KMS-11 (cell line): ENCODE measurements at regions not wholly inside any gene's neighbourhood (a gene's known extent, or its start where the extent isn't known, plus 50 kb on each side); places are given as distances from the start of the nearest gene placed in this dataset.

Experiments used
- H2AFZ ChIP-seq: fragments of 200-600 bp; sonication (generic); 2 replicates; pipeline ENCODE4 v1.6.1; 2016; ENCODE audit warnings: antibody characterized with exemption, mixed run types, low read depth
- H3K27ac ChIP-seq: fragments of 200-600 bp; sonication (generic); 2 replicates; pipeline ENCODE4 v1.6.1; 2016; ENCODE audit warnings: mild to moderate bottlenecking, mixed run types
- H3K27me3 ChIP-seq: fragments of 200-600 bp; sonication (generic); 2 replicates; pipeline ENCODE4 v1.6.1; 2017; ENCODE audit warnings: mild to moderate bottlenecking, low read depth, mixed run types, moderate library complexity; ENCODE audit not compliant: insufficient read depth
- H3K36me3 ChIP-seq: fragments of 200-600 bp; sonication (generic); 2 replicates; pipeline ENCODE4 v1.6.1; 2017; ENCODE audit warnings: mild to moderate bottlenecking, mixed run types; ENCODE audit not compliant: insufficient read depth
- H3K4me1 ChIP-seq: fragments of 200-600 bp; sonication (generic); 2 replicates; pipeline ENCODE4 v1.6.1; 2016; ENCODE audit warnings: mild to moderate bottlenecking, low read depth, mixed run types; ENCODE audit not compliant: poor library complexity, severe bottlenecking
- H3K4me2 ChIP-seq: fragments of 200-600 bp; sonication (generic); 2 replicates; pipeline ENCODE4 v1.7.0; 2016; ENCODE audit warnings: mild to moderate bottlenecking, mixed run types
- H3K4me3 ChIP-seq: fragments of 200-600 bp; sonication (generic); IDR thresholded peaks from 2 replicates; pipeline ENCODE4 v1.6.1; 2017; ENCODE audit warnings: low read depth, low read length, mixed read lengths; ENCODE audit not compliant: insufficient read depth
- H3K79me2 ChIP-seq: fragments of 200-600 bp; sonication (generic); 2 replicates; pipeline ENCODE4 v1.6.1; 2016; ENCODE audit warnings: low read depth, mixed run types; ENCODE audit not compliant: insufficient read depth
- H3K9ac ChIP-seq: fragments of 200-600 bp; sonication (generic); 2 replicates; pipeline ENCODE4 v1.6.1; 2016; ENCODE audit warnings: mild to moderate bottlenecking, mixed run types
- H4K20me1 ChIP-seq: fragments of 200-600 bp; sonication (generic); 2 replicates; pipeline ENCODE4 v1.6.1; 2016; ENCODE audit warnings: mild to moderate bottlenecking, mixed run types; ENCODE audit not compliant: insufficient read depth
- CTCF ChIP-seq: fragments of 200-600 bp; sonication (generic); conservative IDR thresholded peaks from 2 replicates; pipeline ENCODE4 v1.6.1; 2017; ENCODE audit warnings: low read depth, mild to moderate bottlenecking, antibody characterized with exemption, low read length, moderate library complexity, mixed read lengths

- Histone ChIP-seq H3K36me3 (no peaks in the 10 kb centered on the region), H4K20me1 (no peaks in the 10 kb centered on the region), H3K79me2 (no peaks in the 10 kb centered on the region), H2AFZ (no peak overlapping the region), H3K27ac (no peak overlapping the region), H3K4me3 (no peak overlapping the region), H3K4me1 (no peaks in the 10 kb centered on the region), H3K27me3 (no peaks in the 10 kb centered on the region), H3K9ac (no peak overlapping the region), H3K4me2 (no peak overlapping the region)
- TF ChIP-seq CTCF: no peak
These were observed 522.9 kb upstream of the ARID1B start for GRCh38 chr6:156254240-156254639.

GRCh38 chr6:156250593-156250992, 526.6 kb upstream of the ARID1B start:
- no peaks in the 10 kb centered on the region for H3K27me3 ChIP-seq
- H3K27ac ChIP-seq: no peak overlapping the region
- no peak overlapping the region for H3K4me2 ChIP-seq
- no peak overlapping the region for H2AFZ ChIP-seq
- no peaks in the 10 kb centered on the region for H3K79me2 ChIP-seq
- no peak for TF ChIP-seq CTCF
- no peaks in the 10 kb centered on the region for H3K4me1 ChIP-seq
- H3K4me3 ChIP-seq: no peak overlapping the region
- H3K36me3 ChIP-seq: no peaks in the 10 kb centered on the region
- H4K20me1 ChIP-seq: no peaks in the 10 kb centered on the region
- H3K9ac ChIP-seq: no peak overlapping the region

GRCh38 chr6:156242206-156242605, 535.0 kb upstream of the ARID1B start:
- H4K20me1 ChIP-seq: no peaks in the 10 kb centered on the region
- no peak overlapping the region for H3K9ac ChIP-seq
- no peak overlapping the region for H3K27ac ChIP-seq
- H3K4me2 ChIP-seq: no peak overlapping the region
- no peaks in the 10 kb centered on the region for H3K36me3 ChIP-seq
- H2AFZ ChIP-seq: no peak overlapping the region
- H3K27me3 ChIP-seq: no peaks in the 10 kb centered on the region
- no peak for TF ChIP-seq CTCF
- H3K79me2 ChIP-seq: no peaks in the 10 kb centered on the region
- no peak overlapping the region for H3K4me3 ChIP-seq
- no peaks in the 10 kb centered on the region for H3K4me1 ChIP-seq

GRCh38 chr6:156231026-156231765, 546.0 kb upstream of the ARID1B start:
- no peak for TF ChIP-seq CTCF
- no peak overlapping the region for H3K4me2 ChIP-seq
- H3K4me3 ChIP-seq: no peak overlapping the region
- H3K27ac ChIP-seq: no peak overlapping the region
- H3K4me1 ChIP-seq: no peaks in the 10 kb centered on the region
- no peaks in the 10 kb centered on the region for H3K79me2 ChIP-seq
- no peak overlapping the region for H2AFZ ChIP-seq
- H3K36me3 ChIP-seq: no peaks in the 10 kb centered on the region
- no peak overlapping the region for H3K9ac ChIP-seq
- no peaks in the 10 kb centered on the region for H3K27me3 ChIP-seq
- H4K20me1 ChIP-seq: no peaks in the 10 kb centered on the region
